Ascending aorta (tissue), 2 donors: ENCODE measurements at regions not wholly inside any gene's neighbourhood (a gene's known extent, or its start where the extent isn't known, plus 50 kb on each side); places are given as distances from the start of the nearest gene placed in this dataset.

Experiments
- DNase-seq, 2 donors: peaks; one replicate each; pipeline ENCODE4 v3.0.0-alpha.2; 2019; ENCODE audit warnings: low spot score in 2 of 2
- H3K27ac ChIP-seq, 2 donors: fragments of 200-600 bp; sonication (generic); one replicate each; pipeline ENCODE4 v1.5.1; 2016 to 2017; ENCODE audit warnings: mild to moderate bottlenecking in 1 of 2
- H3K27me3 ChIP-seq: fragments of 200-600 bp; sonication (generic); one replicate; pipeline ENCODE4 v1.5.1; 2017
- H3K36me3 ChIP-seq, 2 donors: fragments of 200-600 bp; sonication (generic); one replicate each; pipeline ENCODE4 v1.5.1; 2016
- H3K4me1 ChIP-seq, 2 donors: fragments of 200-600 bp; sonication (generic); one replicate each; pipeline ENCODE4 v1.5.1; 2016 to 2017; ENCODE audit warnings: mild to moderate bottlenecking in 1 of 2
- H3K4me3 ChIP-seq, 2 donors: fragments of 200-600 bp; sonication (generic); one replicate each; pipeline ENCODE4 v1.5.1; 2016 to 2017; ENCODE audit warnings: mild to moderate bottlenecking in 1 of 2
- H3K9me3 ChIP-seq, 2 donors: fragments of 200-600 bp; sonication (generic); one replicate each; pipeline ENCODE4 v1.5.1; 2016
- intact Hi-C: fragments of 100-400 bp; cut with DNase I; formaldehyde crosslinking; loops from one replicate; pipeline ENCODE4 v1.15.1; 2023
- TF ChIP-seq, protein P1 (sequence below), 3 experiments: fragments of 200-600 bp in 2 of 3; fragments of 450-650 bp in 1 of 3; sonication (generic) in 2 of 3; IDR thresholded peaks; one replicate each; pipeline ENCODE4 v1.5.1; 2016 to 2019; ENCODE audit warnings: antibody characterized with exemption in 3 of 3, mild to moderate bottlenecking in 1 of 3, moderate library complexity in 1 of 3

DNA sequence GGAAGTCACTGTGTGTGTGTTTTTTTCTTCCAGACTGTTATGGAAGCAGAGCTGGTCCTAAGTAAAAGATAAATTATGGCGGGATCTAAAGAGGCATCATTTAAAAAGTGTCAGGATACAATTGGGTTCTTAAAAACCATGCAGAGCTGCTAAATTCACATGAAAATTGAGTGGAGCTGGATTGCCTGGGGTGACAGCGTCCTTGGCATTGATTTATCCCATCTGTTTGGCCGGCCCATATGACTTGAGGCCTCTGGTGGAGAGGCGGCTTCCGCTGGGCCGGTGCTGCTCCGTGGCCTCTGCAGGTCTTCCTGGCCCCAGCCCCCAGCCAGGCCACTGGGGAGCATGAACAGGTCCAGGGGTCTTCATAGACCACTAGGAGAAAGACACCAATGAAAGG, 165.5 kb downstream of the GLI2 start:
- intact Hi-C loops, result loop anchor here (5.0 kb wide), 1 partner anchor 36 kb away; no protein-coding TSS in a partner anchor
- no peak for DNase-seq
- H3K36me3 ChIP-seq, result no peaks in the 10 kb centered on the region
- H3K9me3 ChIP-seq, result no peaks in the 10 kb centered on the region
- no peaks in the 10 kb centered on the region for H3K27me3 ChIP-seq
- H3K27ac ChIP-seq, result peak overlapping the region; percentile 19 to 29
- TF ChIP-seq, protein P1, sequence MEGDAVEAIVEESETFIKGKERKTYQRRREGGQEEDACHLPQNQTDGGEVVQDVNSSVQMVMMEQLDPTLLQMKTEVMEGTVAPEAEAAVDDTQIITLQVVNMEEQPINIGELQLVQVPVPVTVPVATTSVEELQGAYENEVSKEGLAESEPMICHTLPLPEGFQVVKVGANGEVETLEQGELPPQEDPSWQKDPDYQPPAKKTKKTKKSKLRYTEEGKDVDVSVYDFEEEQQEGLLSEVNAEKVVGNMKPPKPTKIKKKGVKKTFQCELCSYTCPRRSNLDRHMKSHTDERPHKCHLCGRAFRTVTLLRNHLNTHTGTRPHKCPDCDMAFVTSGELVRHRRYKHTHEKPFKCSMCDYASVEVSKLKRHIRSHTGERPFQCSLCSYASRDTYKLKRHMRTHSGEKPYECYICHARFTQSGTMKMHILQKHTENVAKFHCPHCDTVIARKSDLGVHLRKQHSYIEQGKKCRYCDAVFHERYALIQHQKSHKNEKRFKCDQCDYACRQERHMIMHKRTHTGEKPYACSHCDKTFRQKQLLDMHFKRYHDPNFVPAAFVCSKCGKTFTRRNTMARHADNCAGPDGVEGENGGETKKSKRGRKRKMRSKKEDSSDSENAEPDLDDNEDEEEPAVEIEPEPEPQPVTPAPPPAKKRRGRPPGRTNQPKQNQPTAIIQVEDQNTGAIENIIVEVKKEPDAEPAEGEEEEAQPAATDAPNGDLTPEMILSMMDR (IDR thresholded peaks at IDR 0.05), result no peak
- no peak overlapping the region for H3K4me3 ChIP-seq
- H3K4me1 ChIP-seq, result peaks cover 7 to 20% of the 10 kb centered on the region in 2 donors

DNA sequence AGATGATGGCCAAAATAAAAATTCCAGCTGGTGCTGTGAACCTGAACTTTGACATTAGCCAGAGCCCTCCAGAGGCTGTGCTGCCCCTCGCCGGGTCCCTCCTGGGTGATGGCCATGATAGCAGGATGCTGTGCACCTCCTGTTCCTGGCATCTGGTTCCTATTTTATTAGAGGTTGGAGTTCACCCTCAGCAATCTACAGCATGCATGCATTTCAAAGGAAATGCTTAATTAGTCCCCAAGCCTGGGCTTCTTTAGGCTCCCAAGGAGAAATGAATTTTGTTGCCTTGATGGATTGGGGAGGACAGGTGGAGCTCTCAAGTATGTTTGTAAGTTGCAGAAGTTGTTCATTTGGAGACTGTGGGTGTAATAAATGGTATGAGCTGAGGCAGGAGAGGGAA, 166.9 kb downstream of the GLI2 start:
- H3K4me1 ChIP-seq, result peaks cover 7 to 20% of the 10 kb centered on the region in 2 donors
- H3K4me3 ChIP-seq, result no peak overlapping the region
- H3K36me3 ChIP-seq, result no peaks in the 10 kb centered on the region
- intact Hi-C loops, result loop anchor here (5.0 kb wide), 1 partner anchor 35 kb away; no protein-coding TSS in a partner anchor
- H3K27me3 ChIP-seq, result no peaks in the 10 kb centered on the region
- DNase-seq, result no peak
- TF ChIP-seq, protein P1 (IDR thresholded peaks at IDR 0.05), result no peak
- no peak overlapping the region for H3K27ac ChIP-seq
- no peaks in the 10 kb centered on the region for H3K9me3 ChIP-seq

DNA sequence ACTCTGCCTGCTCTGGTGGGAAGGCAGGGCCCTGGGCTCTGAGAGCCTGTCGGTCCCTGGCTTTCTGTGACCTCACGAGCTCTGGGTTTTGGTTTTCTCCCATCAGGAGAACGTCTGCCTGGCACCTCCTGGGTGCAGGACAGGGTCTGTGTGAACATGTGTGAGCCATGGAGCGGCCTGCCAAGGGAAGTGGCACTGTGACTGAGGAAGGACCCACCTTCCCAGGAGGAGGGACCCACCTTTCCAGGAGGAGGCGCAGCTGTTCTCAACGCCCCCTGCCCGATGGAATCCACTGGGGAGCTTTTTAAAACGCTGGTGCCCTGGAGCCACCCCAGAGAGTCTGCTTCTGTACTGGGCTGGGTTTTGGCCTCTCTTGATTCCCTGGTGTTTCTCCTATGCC, 168.7 kb downstream of the GLI2 start:
- H3K4me3 ChIP-seq, result no peak overlapping the region
- TF ChIP-seq, protein P1 (IDR thresholded peaks at IDR 0.05), result no peak
- intact Hi-C loops, result loop anchor here (5.0 kb wide), 1 partner anchor 33 kb away; no protein-coding TSS in a partner anchor
- no peaks in the 10 kb centered on the region for H3K9me3 ChIP-seq
- peak overlapping the region; percentile 66 to 75 for H3K27ac ChIP-seq
- no peaks in the 10 kb centered on the region for H3K27me3 ChIP-seq
- no peaks in the 10 kb centered on the region for H3K36me3 ChIP-seq
- no peak for DNase-seq
- peaks cover 7 to 20% of the 10 kb centered on the region in 2 donors for H3K4me1 ChIP-seq

DNA sequence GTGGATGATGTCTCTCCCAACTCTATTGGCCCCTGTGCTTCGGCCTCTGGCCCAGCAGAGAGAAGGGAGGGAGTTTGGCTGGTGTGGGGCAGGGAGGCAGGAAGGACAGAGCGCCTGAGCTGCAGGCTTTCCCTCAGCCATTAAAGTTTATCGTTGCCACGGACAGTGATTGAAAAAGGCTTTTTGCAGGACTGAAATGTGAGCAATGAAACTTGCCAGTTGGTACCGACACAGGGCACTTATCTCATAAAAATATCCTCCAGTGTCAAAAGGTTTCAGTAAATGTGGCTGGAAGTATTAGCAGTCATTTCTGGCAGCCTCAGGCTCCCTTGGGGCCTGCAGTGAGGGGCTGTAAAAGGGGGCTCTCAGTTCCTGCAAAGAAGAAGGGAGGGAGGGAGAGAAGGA, 169.2 kb downstream of the GLI2 start:
- intact Hi-C loops, result loop anchor here (5.0 kb wide), 1 partner anchor 32 kb away; no protein-coding TSS in a partner anchor
- H3K27ac ChIP-seq, result peak overlapping the region; percentile 66 to 75
- no peak overlapping the region for H3K4me3 ChIP-seq
- TF ChIP-seq, protein P1 (IDR thresholded peaks at IDR 0.05), result no peak
- no peaks in the 10 kb centered on the region for H3K9me3 ChIP-seq
- no peaks in the 10 kb centered on the region for H3K36me3 ChIP-seq
- no peaks in the 10 kb centered on the region for H3K27me3 ChIP-seq
- DNase-seq, result no peak
- peaks cover 7 to 20% of the 10 kb centered on the region in 2 donors for H3K4me1 ChIP-seq

DNA sequence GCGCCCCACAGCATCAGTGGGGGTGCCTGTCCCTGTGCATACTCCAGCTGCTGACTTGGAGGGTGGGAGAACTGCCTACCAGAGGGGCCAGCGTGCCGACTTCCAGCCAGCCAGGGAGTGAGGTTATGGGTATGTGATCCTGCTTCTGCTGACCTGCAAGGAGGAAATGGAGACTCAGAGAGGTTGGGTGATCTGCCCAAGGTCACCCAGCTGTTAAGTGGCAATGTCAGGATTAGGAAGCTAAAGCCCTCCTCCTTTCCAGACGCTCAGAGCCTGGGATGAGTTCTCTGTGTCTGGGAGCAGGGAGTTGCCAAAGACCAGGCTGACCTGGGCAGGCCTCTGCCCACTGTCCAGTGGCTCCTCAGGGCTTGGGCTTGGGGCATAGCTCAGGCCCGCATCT, 169.6 kb downstream of the GLI2 start:
- intact Hi-C loops, result no loop called here
- DNase-seq, result no peak
- Histone ChIP-seq H3K36me3 (no peaks in the 10 kb centered on the region), H3K9me3 (no peaks in the 10 kb centered on the region), H3K4me3 (no peak overlapping the region), H3K27ac (peak overlapping the region; percentile 66 to 75), H3K27me3 (no peaks in the 10 kb centered on the region), H3K4me1 (peaks cover 7 to 20% of the 10 kb centered on the region in 2 donors)
- TF ChIP-seq, protein P1 (IDR thresholded peaks at IDR 0.05), result no peak
